IMR-90 (cell line): ENCODE measurements at regions not wholly inside any gene's neighbourhood (a gene's known extent, or its start where the extent isn't known, plus 50 kb on each side); places are given as distances from the start of the nearest gene placed in this dataset.

Experiments used
- BHLHE40 ChIP-seq: fragments of 150-350 bp; IDR thresholded peaks from 2 replicates; pipeline ENCODE4 v1.6.1; 2016; ENCODE audit warnings: mild to moderate bottlenecking, low read depth, low read length
- CEBPB ChIP-seq: IDR thresholded peaks from 2 replicates; pipeline ENCODE4 v1.6.1; 2012; ENCODE audit warnings: low read depth, low read length, improper control_type of control experiment
- CHD1 ChIP-seq: IDR thresholded peaks from 2 replicates; pipeline ENCODE4 v1.6.1; 2012; ENCODE audit warnings: low read depth, low read length, improper control_type of control experiment
- FOS ChIP-seq: fragments of 150-350 bp; IDR thresholded peaks from 2 replicates; pipeline ENCODE4 v1.6.1; 2016; ENCODE audit warnings: low read depth, low read length
- MAFK ChIP-seq: IDR thresholded peaks from 2 replicates; pipeline ENCODE4 v1.6.1; 2012; ENCODE audit warnings: low read depth, low read length, improper control_type of control experiment
- MAZ ChIP-seq: IDR thresholded peaks from 2 replicates; pipeline ENCODE4 v1.6.1; 2012; ENCODE audit warnings: low read depth, mild to moderate bottlenecking, low read length, improper control_type of control experiment, moderate library complexity, borderline replicate concordance
- POLR2A ChIP-seq: IDR thresholded peaks from 2 replicates; pipeline ENCODE4 v1.6.1; 2012; ENCODE audit warnings: mild to moderate bottlenecking, low read depth, low read length
- RFX5 ChIP-seq: IDR thresholded peaks from 2 replicates; pipeline ENCODE4 v1.8.0; 2012; ENCODE audit warnings: low read depth, mild to moderate bottlenecking, low read length, moderate library complexity
- SMC3 ChIP-seq: fragments of 150-350 bp; IDR thresholded peaks from 2 replicates; pipeline ENCODE4 v1.6.1; 2016; ENCODE audit warnings: low read depth, mild to moderate bottlenecking, antibody characterized with exemption, low read length, moderate library complexity
- TF ChIP-seq, protein P1 (sequence below): conservative IDR thresholded peaks from 2 replicates; pipeline ENCODE4 v1.5.1; 2012; ENCODE audit warnings: mild to moderate bottlenecking, low read depth, low read length, improper control_type of control experiment
- TF ChIP-seq, protein P2 (sequence below): fragments of 150-350 bp; IDR thresholded peaks from 2 replicates; pipeline ENCODE4 v1.6.1; 2017; ENCODE audit warnings: mild to moderate bottlenecking, antibody characterized with exemption, low read length, low read depth

DNA sequence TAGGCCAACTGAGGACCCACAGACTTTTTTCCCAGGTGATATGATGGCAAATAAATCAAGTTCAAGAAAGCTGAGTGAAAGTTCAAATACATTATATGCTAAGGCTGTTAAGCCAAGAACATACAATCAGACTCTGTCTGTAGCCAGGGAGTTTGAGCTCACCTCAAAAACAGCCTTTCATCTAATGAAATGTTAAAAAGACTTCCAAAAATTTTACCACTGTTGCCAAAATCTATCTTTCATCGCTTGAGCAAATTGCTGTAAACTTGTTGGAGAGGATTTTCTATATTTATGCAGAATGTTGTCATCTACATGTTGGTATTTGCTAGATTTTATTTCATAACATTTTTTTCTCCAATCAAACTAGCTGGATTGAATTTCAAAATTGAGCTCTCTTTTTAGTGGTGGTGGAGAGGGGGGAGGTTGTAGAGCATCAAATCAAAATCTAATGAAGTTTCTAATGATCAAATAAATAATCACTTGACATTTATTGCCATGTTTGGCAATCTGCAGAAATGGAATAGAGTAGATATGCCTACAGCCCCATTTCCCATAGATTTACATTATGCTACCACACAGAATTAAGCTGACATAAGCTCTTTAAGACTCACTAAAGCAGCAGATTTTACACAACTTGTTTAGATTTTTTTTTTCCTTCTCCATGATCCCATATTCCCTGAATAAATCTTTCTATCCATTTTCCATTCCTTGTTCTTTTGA, 828.9 kb upstream of the ZNF608 start:
- TF ChIP-seq, protein P1, sequence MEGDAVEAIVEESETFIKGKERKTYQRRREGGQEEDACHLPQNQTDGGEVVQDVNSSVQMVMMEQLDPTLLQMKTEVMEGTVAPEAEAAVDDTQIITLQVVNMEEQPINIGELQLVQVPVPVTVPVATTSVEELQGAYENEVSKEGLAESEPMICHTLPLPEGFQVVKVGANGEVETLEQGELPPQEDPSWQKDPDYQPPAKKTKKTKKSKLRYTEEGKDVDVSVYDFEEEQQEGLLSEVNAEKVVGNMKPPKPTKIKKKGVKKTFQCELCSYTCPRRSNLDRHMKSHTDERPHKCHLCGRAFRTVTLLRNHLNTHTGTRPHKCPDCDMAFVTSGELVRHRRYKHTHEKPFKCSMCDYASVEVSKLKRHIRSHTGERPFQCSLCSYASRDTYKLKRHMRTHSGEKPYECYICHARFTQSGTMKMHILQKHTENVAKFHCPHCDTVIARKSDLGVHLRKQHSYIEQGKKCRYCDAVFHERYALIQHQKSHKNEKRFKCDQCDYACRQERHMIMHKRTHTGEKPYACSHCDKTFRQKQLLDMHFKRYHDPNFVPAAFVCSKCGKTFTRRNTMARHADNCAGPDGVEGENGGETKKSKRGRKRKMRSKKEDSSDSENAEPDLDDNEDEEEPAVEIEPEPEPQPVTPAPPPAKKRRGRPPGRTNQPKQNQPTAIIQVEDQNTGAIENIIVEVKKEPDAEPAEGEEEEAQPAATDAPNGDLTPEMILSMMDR: no peak
- TF ChIP-seq POLR2A (no peak), RFX5 (no peak), BHLHE40 (no peak), CEBPB (no peak), CHD1 (no peak), MAZ (no peak), SMC3 (no peak), FOS (no peak), MAFK (peak; percentile 73)
- TF ChIP-seq, protein P2, sequence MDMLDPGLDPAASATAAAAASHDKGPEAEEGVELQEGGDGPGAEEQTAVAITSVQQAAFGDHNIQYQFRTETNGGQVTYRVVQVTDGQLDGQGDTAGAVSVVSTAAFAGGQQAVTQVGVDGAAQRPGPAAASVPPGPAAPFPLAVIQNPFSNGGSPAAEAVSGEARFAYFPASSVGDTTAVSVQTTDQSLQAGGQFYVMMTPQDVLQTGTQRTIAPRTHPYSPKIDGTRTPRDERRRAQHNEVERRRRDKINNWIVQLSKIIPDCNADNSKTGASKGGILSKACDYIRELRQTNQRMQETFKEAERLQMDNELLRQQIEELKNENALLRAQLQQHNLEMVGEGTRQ: no peak
